Inferior parietal cortex (tissue), 1 donor: ENCODE measurements at regions not wholly inside any gene's neighbourhood (a gene's known extent, or its start where the extent isn't known, plus 50 kb on each side); places are given as distances from the start of the nearest gene placed in this dataset.

Experiments used
- DNase-seq: peaks from one replicate; pipeline ENCODE4 v3.0.0-alpha.2; 2016; ENCODE audit errors: extremely low spot score

- no peak for DNase-seq
Measured at GRCh38 chr6:26215585-26216358, 128.5 kb downstream of the HFE start.

GRCh38 chr6:26216359-26216885 is 129.2 kb downstream of the HFE start:
- peak; percentile 99 for DNase-seq

GRCh38 chr6:26216886-26217713 is 129.9 kb downstream of the HFE start:
- DNase-seq, result no peak

- DNase-seq, result no peak
Measured at GRCh38 chr6:26217714-26218075, 130.5 kb downstream of the HFE start.

- DNase-seq, result no peak
Measured at GRCh38 chr6:26218824-26219223, 131.6 kb downstream of the HFE start.

GRCh38 chr6:26220145-26220970 is 133.1 kb downstream of the HFE start:
- DNase-seq, result no peak

GRCh38 chr6:26221186-26221585 is 134.0 kb downstream of the HFE start:
- DNase-seq, result no peak

- DNase-seq, result no peak
Measured at GRCh38 chr6:26222571-26222970, 135.3 kb downstream of the HFE start.

- no peak for DNase-seq
Measured at GRCh38 chr6:26223228-26223627, 136.0 kb downstream of the HFE start.

GRCh38 chr6:26223650-26224546 is 136.7 kb downstream of the HFE start:
- DNase-seq, result peak; percentile 78

GRCh38 chr6:26224547-26224912 is 137.3 kb downstream of the HFE start:
- no peak for DNase-seq

- DNase-seq, result peak; percentile 74
Measured at GRCh38 chr6:26224940-26225847, 138.0 kb downstream of the HFE start.

- no peak for DNase-seq
Measured at GRCh38 chr6:26225848-26226578, 138.8 kb downstream of the HFE start.

- no peak for DNase-seq
Measured at GRCh38 chr6:26226579-26226967, 138.4 kb upstream of the BTN3A2 start.

- no peak for DNase-seq
Measured at GRCh38 chr6:26230351-26230750, 134.6 kb upstream of the BTN3A2 start.

- DNase-seq, result no peak
Measured at GRCh38 chr6:26231006-26231587, 133.9 kb upstream of the BTN3A2 start.

- no peak for DNase-seq
Measured at GRCh38 chr6:26232306-26232939, 132.6 kb upstream of the BTN3A2 start.

GRCh38 chr6:26232940-26233648 is 131.9 kb upstream of the BTN3A2 start:
- DNase-seq, result no peak
